ENCODE measurements at regions not wholly inside any gene's neighbourhood (a gene's known extent, or its start where the extent isn't known, plus 50 kb on each side); places are given as distances from the start of the nearest gene placed in this dataset.

DNA sequence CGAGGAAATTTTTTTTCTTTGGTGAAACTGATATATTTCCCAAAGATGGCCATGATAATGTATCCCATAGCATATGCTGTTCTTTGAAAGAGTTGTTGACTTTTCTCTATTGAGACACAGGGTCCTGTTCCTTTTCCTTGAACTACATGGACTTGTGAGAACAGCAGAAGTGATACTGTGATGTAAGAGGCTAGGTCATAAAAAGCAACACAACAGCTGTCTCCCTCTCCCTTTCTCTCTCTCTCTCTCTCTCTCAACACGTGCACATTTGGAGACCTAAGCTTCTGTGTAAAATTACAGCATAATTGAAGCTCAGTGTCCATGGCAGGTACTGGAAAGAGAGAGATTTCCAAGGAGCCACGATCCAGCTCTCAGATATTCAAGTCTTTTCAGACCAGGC lies 1712.4 kb downstream of the EFNB2 start:
- TF ChIP-seq, protein P1, sequence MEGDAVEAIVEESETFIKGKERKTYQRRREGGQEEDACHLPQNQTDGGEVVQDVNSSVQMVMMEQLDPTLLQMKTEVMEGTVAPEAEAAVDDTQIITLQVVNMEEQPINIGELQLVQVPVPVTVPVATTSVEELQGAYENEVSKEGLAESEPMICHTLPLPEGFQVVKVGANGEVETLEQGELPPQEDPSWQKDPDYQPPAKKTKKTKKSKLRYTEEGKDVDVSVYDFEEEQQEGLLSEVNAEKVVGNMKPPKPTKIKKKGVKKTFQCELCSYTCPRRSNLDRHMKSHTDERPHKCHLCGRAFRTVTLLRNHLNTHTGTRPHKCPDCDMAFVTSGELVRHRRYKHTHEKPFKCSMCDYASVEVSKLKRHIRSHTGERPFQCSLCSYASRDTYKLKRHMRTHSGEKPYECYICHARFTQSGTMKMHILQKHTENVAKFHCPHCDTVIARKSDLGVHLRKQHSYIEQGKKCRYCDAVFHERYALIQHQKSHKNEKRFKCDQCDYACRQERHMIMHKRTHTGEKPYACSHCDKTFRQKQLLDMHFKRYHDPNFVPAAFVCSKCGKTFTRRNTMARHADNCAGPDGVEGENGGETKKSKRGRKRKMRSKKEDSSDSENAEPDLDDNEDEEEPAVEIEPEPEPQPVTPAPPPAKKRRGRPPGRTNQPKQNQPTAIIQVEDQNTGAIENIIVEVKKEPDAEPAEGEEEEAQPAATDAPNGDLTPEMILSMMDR (conservative IDR thresholded peaks at IDR 0.05 in 1 of 2, IDR thresholded peaks at IDR 0.05 in 1 of 2; ENCODE audit: extremely low read depth in 1 of 2, insufficient read depth in 1 of 2, low read depth in 1 of 2, low read length in 2 of 2), result no peak
- TF ChIP-seq EZH2 (IDR thresholded peaks at IDR 0.05; ENCODE audit: borderline replicate concordance, low read length), result no peak

All from mammary epithelial cell (primary cell).